Upper lobe of left lung (tissue), 4 donors: ENCODE measurements at regions not wholly inside any gene's neighbourhood (a gene's known extent, or its start where the extent isn't known, plus 50 kb on each side); places are given as distances from the start of the nearest gene placed in this dataset.

Experiments used
- CTCF ChIP-seq, 6 experiments: fragments of 450-650 bp in 4 of 6; fragments of 200-600 bp in 2 of 6; sonication (generic) in 2 of 6; IDR thresholded peaks; one replicate each; pipeline ENCODE4 v1.5.1; 2016 to 2019; ENCODE audit warnings: antibody characterized with exemption in 6 of 6
- EP300 ChIP-seq, 4 donors: sonication (generic); formaldehyde crosslinking; IDR thresholded peaks; one replicate each; pipeline ENCODE4 v1.5.1; 2017; ENCODE audit warnings: antibody characterized with exemption in 4 of 4, control low read depth in 2 of 4
- POLR2A ChIP-seq, 4 donors: fragments of 450-650 bp; IDR thresholded peaks; one replicate each; pipeline ENCODE4 v1.5.1; 2016 to 2017; ENCODE audit warnings: antibody characterized with exemption in 4 of 4, mild to moderate bottlenecking in 2 of 4

GRCh38 chr1:193318347-193318746 is 131.9 kb upstream of the B3GALT2 start:
- TF ChIP-seq EP300 (IDR thresholded peaks at IDR 0.05) (no peak), CTCF (IDR thresholded peaks at IDR 0.05) (no peak), POLR2A (IDR thresholded peaks at IDR 0.05) (no peak)
